Gastrocnemius medialis (tissue), 4 donors: ENCODE measurements at regions not wholly inside any gene's neighbourhood (a gene's known extent, or its start where the extent isn't known, plus 50 kb on each side); places are given as distances from the start of the nearest gene placed in this dataset.

ENCODE experiments used
- ATAC-seq, 2 donors: fragments of 150-250 bp; one replicate each; pipeline ENCODE4 v1.9.1; 2016
- DNase-seq, 2 donors: peaks; one replicate each; pipeline ENCODE4 v3.0.0-alpha.2; 2019
- H3K27ac ChIP-seq, 4 donors: fragments of 200-600 bp; sonication (generic); 1 replicate in 1 of 4; 2 replicates in 3 of 4; pipeline ENCODE4 v1.5.1; 2016 to 2018; ENCODE audit warnings: mild to moderate bottlenecking in 2 of 4, moderate library complexity in 1 of 4
- H3K27me3 ChIP-seq, 3 donors: fragments of 200-600 bp; sonication (generic) in 2 of 3; 1 replicate in 1 of 3; 2 replicates in 2 of 3; pipeline versions ENCODE4 v1.5.1 to v1.6.0; 2016 to 2019; ENCODE audit warnings: mild to moderate bottlenecking in 1 of 3, moderate library complexity in 1 of 3
- H3K36me3 ChIP-seq, 2 donors: fragments of 200-600 bp; sonication (generic) in 1 of 2; one replicate each; pipeline ENCODE4 v1.5.1; 2017 to 2018
- H3K4me1 ChIP-seq, 2 donors: fragments of 200-600 bp; sonication (generic) in 1 of 2; one replicate each; pipeline ENCODE4 v1.5.1; 2016 to 2017; ENCODE audit warnings: mild to moderate bottlenecking in 2 of 2
- H3K4me3 ChIP-seq, 4 donors: fragments of 200-600 bp; sonication (generic) in 3 of 4; 1 replicate in 1 of 4; 2 replicates in 3 of 4; pipeline ENCODE4 v1.5.1; 2016 to 2019; ENCODE audit warnings: mild to moderate bottlenecking in 2 of 4
- H3K9me3 ChIP-seq, 3 donors: fragments of 200-600 bp; sonication (generic) in 2 of 3; 1 replicate in 1 of 3; 2 replicates in 2 of 3; pipeline ENCODE4 v1.5.1; 2016 to 2019
- POLR2A ChIP-seq, 2 donors: fragments of 450-650 bp; IDR thresholded peaks; one replicate each; pipeline ENCODE4 v1.6.1; 2017; ENCODE audit warnings: antibody characterized with exemption in 2 of 2, mild to moderate bottlenecking in 2 of 2, moderate library complexity in 2 of 2
- in situ Hi-C, 4 donors: fragments of 200-750 bp; cut with MboI; loops; one replicate each; pipeline versions ENCODE4 v1.15.0 to v1.8.0; 2017; ENCODE audit warnings: low sequenced_read_pairs in 4 of 4
- intact Hi-C: fragments of 100-400 bp; cut with DNase I; formaldehyde crosslinking; loops from one replicate; pipeline ENCODE4 v1.15.1; 2023; ENCODE audit warnings: low total_unique reads
- TF ChIP-seq, protein P1 (sequence below), 5 experiments: fragments of 450-650 bp in 3 of 5; fragments of 200-600 bp in 2 of 5; sonication (generic) in 2 of 5; IDR thresholded peaks in 4 of 5; conservative IDR thresholded peaks in 1 of 5; 1 replicate in 4 of 5; 2 replicates in 1 of 5; pipeline ENCODE4 v1.5.1; 2016 to 2019; ENCODE audit warnings: antibody characterized with exemption in 5 of 5, mild to moderate bottlenecking in 3 of 5, moderate library complexity in 3 of 5

DNA sequence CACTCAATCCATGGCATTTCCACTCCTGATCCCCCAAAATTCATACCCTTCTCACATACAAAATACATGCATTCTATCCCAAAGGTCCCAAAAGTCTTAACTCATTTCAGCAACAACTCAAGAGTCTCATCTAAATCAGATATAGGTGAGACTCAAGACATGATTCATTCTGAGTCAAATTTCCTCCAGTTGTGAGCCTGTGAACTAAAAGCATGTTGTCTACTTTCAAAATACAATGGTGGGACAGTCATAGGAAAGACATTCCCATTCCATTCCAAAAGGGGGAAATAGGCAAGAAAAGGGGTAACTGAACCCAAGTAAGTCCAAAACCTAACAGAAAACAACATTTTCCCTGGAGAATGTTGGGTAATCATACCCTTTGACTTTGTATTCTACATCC, 103.3 kb downstream of the C12orf75 start:
- Histone ChIP-seq H3K4me3 (no peak overlapping the region), H3K27ac (no peak overlapping the region), H3K36me3 (no peaks in the 10 kb centered on the region), H3K27me3 (no peaks in the 10 kb centered on the region), H3K9me3 (no peaks in the 10 kb centered on the region), H3K4me1 (no peaks in the 10 kb centered on the region)
- intact Hi-C loops (no loop called here), in situ Hi-C loops (no loop called here)
- ATAC-seq (no peak), DNase-seq (no peak)
- TF ChIP-seq, protein P1, sequence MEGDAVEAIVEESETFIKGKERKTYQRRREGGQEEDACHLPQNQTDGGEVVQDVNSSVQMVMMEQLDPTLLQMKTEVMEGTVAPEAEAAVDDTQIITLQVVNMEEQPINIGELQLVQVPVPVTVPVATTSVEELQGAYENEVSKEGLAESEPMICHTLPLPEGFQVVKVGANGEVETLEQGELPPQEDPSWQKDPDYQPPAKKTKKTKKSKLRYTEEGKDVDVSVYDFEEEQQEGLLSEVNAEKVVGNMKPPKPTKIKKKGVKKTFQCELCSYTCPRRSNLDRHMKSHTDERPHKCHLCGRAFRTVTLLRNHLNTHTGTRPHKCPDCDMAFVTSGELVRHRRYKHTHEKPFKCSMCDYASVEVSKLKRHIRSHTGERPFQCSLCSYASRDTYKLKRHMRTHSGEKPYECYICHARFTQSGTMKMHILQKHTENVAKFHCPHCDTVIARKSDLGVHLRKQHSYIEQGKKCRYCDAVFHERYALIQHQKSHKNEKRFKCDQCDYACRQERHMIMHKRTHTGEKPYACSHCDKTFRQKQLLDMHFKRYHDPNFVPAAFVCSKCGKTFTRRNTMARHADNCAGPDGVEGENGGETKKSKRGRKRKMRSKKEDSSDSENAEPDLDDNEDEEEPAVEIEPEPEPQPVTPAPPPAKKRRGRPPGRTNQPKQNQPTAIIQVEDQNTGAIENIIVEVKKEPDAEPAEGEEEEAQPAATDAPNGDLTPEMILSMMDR (IDR thresholded peaks at IDR 0.05 in 4 of 5, conservative IDR thresholded peaks at IDR 0.05 in 1 of 5) = no peak
- no peak for TF ChIP-seq POLR2A (IDR thresholded peaks at IDR 0.05)

GRCh38 chr12:105436636-105437035, 106.1 kb downstream of the C12orf75 start:
- no peaks in the 10 kb centered on the region for H3K36me3 ChIP-seq
- H3K4me3 ChIP-seq = no peak overlapping the region
- no peaks in the 10 kb centered on the region for H3K4me1 ChIP-seq
- no peaks in the 10 kb centered on the region for H3K27me3 ChIP-seq
- no peak for ATAC-seq
- no peak overlapping the region for H3K27ac ChIP-seq
- no peaks in the 10 kb centered on the region for H3K9me3 ChIP-seq
- DNase-seq = no peak
- in situ Hi-C loops (no loop called here), intact Hi-C loops (no loop called here)
- TF ChIP-seq, protein P1 (IDR thresholded peaks at IDR 0.05 in 4 of 5, conservative IDR thresholded peaks at IDR 0.05 in 1 of 5) = no peak

- DNase-seq = no peak
- no peaks in the 10 kb centered on the region for H3K27me3 ChIP-seq
- in situ Hi-C loops = no loop called here
- no peak for TF ChIP-seq POLR2A (IDR thresholded peaks at IDR 0.05)
- TF ChIP-seq, protein P1 (IDR thresholded peaks at IDR 0.05 in 4 of 5, conservative IDR thresholded peaks at IDR 0.05 in 1 of 5) = no peak
- no peaks in the 10 kb centered on the region for H3K9me3 ChIP-seq
- intact Hi-C loops = no loop called here
- H3K27ac ChIP-seq = no peak overlapping the region
- ATAC-seq = no peak
- no peak overlapping the region for H3K4me3 ChIP-seq
- peaks cover 0 to 10% of the 10 kb centered on the region in 2 donors for H3K4me1 ChIP-seq
- no peaks in the 10 kb centered on the region for H3K36me3 ChIP-seq
Measured at GRCh38 chr12:105440037-105440664, 109.7 kb downstream of the C12orf75 start.

DNA sequence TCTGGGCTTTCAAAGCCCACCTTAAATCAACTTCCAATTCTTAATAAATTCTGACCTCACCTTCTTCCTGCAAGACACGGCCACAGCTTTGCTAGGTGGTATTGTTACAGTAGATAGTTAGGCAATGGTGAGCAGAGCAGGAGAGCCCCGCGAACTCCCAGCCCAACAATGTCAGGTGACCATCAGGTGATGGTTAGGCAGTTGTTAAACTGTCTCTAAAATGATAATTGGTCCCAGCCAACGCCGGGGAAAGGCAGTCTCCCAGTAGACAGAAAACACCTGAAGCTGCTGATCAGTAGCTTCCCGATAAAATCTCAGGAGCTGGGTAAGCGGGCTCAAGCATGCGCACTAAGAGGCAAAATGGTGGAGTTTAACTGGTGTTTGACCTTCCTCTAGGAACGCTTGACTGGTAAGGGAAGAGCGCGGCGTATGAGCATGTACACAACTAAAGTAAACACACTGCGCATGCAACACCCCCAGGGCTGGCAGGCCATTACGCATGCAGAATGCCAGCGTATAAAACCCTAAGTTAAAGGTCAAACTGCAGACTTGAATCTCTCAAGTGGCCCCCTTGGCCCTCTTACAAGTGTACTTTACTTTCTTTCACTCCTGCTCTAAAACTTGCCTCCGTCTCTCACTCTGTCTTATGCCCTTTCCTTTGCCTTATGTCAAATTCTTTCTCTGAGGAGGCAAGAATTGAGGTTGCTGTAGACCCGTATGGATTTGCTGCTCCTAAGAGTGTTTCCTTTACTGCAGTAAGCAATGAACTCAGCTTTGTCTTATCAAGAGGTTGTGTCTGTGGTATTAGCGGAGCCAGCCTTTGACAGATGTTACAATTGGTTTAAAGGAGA, 113.5 kb downstream of the C12orf75 start:
- H3K4me1 ChIP-seq = peaks cover 0 to 22% of the 10 kb centered on the region in 2 donors
- H3K9me3 ChIP-seq = no peaks in the 10 kb centered on the region
- no peak overlapping the region for H3K4me3 ChIP-seq
- ATAC-seq (no peak), DNase-seq (no peak)
- no peaks in the 10 kb centered on the region for H3K27me3 ChIP-seq
- in situ Hi-C loops = no loop called here
- intact Hi-C loops = no loop called here
- no peaks in the 10 kb centered on the region for H3K36me3 ChIP-seq
- H3K27ac ChIP-seq = no peak overlapping the region
- no peak for TF ChIP-seq POLR2A (IDR thresholded peaks at IDR 0.05)
- TF ChIP-seq, protein P1 (IDR thresholded peaks at IDR 0.05 in 4 of 5, conservative IDR thresholded peaks at IDR 0.05 in 1 of 5) = no peak
